ENCODE measurements at regions not wholly inside any gene's neighbourhood (a gene's known extent, or its start where the extent isn't known, plus 50 kb on each side); places are given as distances from the start of the nearest gene placed in this dataset.

- POLR2A ChIA-PET = no interaction called here
- no TSS peak for BruUV-seq (replicated peaks)
These were observed 1237.5 kb downstream of the ZPLD1 start for GRCh38 chr3:103672346-103672745.

GRCh38 chr3:103684904-103685303 lies 1250.1 kb downstream of the ZPLD1 start:
- no peaks in the 10 kb centered on the region for H3K4me1 ChIP-seq (ENCODE audit: control insufficient read depth, insufficient read depth, low read length)
- BruUV-seq (replicated peaks) = no TSS peak
- ChIA-PET CTCF (no interaction called here), RAD21 (ENCODE audit: unreplicated experiment) (no interaction called here), POLR2A (no interaction called here), SMC1A (ENCODE audit: uncharacterized antibody, unreplicated experiment) (interaction anchor here (1.4 kb wide), 1 partner anchor 12 kb away, joined by 3 read pairs; no protein-coding TSS in a partner anchor)
- no peaks in the 10 kb centered on the region for H3K36me3 ChIP-seq (ENCODE audit: control insufficient read depth in 2 of 2, insufficient read depth in 2 of 2, low read length in 1 of 2)
- H2AFZ ChIP-seq (ENCODE audit: control insufficient read depth, low read depth, low read length) = no peak overlapping the region
- no peaks in the 10 kb centered on the region for H4K20me1 ChIP-seq (ENCODE audit: control insufficient read depth, insufficient read depth)
- no peak overlapping the region for H3K4me2 ChIP-seq (ENCODE audit: control insufficient read depth, insufficient read depth)
- H3K9ac ChIP-seq (ENCODE audit: control insufficient read depth, insufficient read depth, low read length) = no peak overlapping the region
- H3K4me3 ChIP-seq = no peak overlapping the region
- WGBS (ENCODE audit: insufficient coverage, insufficient replicate concordance, low lambda C conversion rate, missing lambda C conversion rate) = 14% methylated on average over 4 of the region's 4 CpGs
- ATAC-seq (no peak), DNase-seq (ENCODE audit: low read depth, low spot score) (no peak), FAIRE-seq (no peak)
- TF ChIP-seq NFXL1 (IDR thresholded peaks at IDR 0.05; ENCODE audit: borderline replicate concordance) (no peak), PAX5 (IDR thresholded peaks at IDR 0.05; ENCODE audit: borderline replicate concordance, low read depth, low read length) (no peak), JUND (IDR thresholded peaks at IDR 0.05; ENCODE audit: low read depth, low read length) (no peak), EED (IDR thresholded peaks at IDR 0.05; ENCODE audit: low read depth) (no peak), NFYB (IDR thresholded peaks at IDR 0.05; ENCODE audit: insufficient read depth, low read depth, low read length) (no peak), KDM1A (IDR thresholded peaks at IDR 0.05; ENCODE audit: borderline replicate concordance) (no peak), FOS (IDR thresholded peaks at IDR 0.05; ENCODE audit: borderline replicate concordance, extremely low read depth, insufficient read length) (no peak), DPF2 (IDR thresholded peaks at IDR 0.05) (no peak), GABPA (IDR thresholded peaks at IDR 0.05; ENCODE audit: low read depth) (no peak), EGR1 (IDR thresholded peaks at IDR 0.05; ENCODE audit: borderline replicate concordance in 1 of 2, low read depth in 2 of 2, low read length in 2 of 2) (no peak)
- TF ChIP-seq, protein P1, sequence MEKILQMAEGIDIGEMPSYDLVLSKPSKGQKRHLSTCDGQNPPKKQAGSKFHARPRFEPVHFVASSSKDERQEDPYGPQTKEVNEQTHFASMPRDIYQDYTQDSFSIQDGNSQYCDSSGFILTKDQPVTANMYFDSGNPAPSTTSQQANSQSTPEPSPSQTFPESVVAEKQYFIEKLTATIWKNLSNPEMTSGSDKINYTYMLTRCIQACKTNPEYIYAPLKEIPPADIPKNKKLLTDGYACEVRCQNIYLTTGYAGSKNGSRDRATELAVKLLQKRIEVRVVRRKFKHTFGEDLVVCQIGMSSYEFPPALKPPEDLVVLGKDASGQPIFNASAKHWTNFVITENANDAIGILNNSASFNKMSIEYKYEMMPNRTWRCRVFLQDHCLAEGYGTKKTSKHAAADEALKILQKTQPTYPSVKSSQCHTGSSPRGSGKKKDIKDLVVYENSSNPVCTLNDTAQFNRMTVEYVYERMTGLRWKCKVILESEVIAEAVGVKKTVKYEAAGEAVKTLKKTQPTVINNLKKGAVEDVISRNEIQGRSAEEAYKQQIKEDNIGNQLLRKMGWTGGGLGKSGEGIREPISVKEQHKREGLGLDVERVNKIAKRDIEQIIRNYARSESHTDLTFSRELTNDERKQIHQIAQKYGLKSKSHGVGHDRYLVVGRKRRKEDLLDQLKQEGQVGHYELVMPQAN (conservative IDR thresholded peaks at IDR 0.05) = no peak
- TF ChIP-seq, protein P2, sequence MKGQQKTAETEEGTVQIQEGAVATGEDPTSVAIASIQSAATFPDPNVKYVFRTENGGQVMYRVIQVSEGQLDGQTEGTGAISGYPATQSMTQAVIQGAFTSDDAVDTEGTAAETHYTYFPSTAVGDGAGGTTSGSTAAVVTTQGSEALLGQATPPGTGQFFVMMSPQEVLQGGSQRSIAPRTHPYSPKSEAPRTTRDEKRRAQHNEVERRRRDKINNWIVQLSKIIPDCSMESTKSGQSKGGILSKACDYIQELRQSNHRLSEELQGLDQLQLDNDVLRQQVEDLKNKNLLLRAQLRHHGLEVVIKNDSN (IDR thresholded peaks at IDR 0.05; ENCODE audit: borderline replicate concordance, extremely low read length, insufficient read depth, low read depth, low read length) = no peak
- no peaks in the 10 kb centered on the region for H3K27me3 ChIP-seq (replicated peaks in 1 of 2; ENCODE audit: control insufficient read depth in 2 of 2, insufficient read depth in 2 of 2, low read length in 1 of 2)
- H3K9me3 ChIP-seq (replicated peaks; ENCODE audit: control insufficient read depth, insufficient read depth, low read length) = no peaks in the 10 kb centered on the region
- intact Hi-C loops (cut with micrococcal nuclease; ENCODE audit: unreplicated experiment) = no loop called here
- in situ Hi-C loops (cut with MboI) = no loop called here
- H3K27ac ChIP-seq (ENCODE audit: control insufficient read depth, insufficient read depth) = no peak overlapping the region
- H3K79me2 ChIP-seq (ENCODE audit: control insufficient read depth, insufficient read depth, low read length) = no peaks in the 10 kb centered on the region

More at GRCh38 chr3:103672346-103672745, 1237.5 kb downstream of the ZPLD1 start:
- WGBS (ENCODE audit: insufficient coverage, insufficient replicate concordance, low lambda C conversion rate, missing lambda C conversion rate) = 40% methylated on average over 2 of the region's 2 CpGs
- Histone ChIP-seq H3K27me3 (replicated peaks in 1 of 2; ENCODE audit: control insufficient read depth in 2 of 2, insufficient read depth in 2 of 2, low read length in 1 of 2) (no peaks in the 10 kb centered on the region), H3K4me1 (ENCODE audit: control insufficient read depth, insufficient read depth, low read length) (no peaks in the 10 kb centered on the region), H3K9ac (ENCODE audit: control insufficient read depth, insufficient read depth, low read length) (no peak overlapping the region), H4K20me1 (ENCODE audit: control insufficient read depth, insufficient read depth) (no peaks in the 10 kb centered on the region), H3K79me2 (ENCODE audit: control insufficient read depth, insufficient read depth, low read length) (no peaks in the 10 kb centered on the region), H3K9me3 (replicated peaks; ENCODE audit: control insufficient read depth, insufficient read depth, low read length) (no peaks in the 10 kb centered on the region), H2AFZ (ENCODE audit: control insufficient read depth, low read depth, low read length) (no peak overlapping the region), H3K4me2 (ENCODE audit: control insufficient read depth, insufficient read depth) (no peak overlapping the region), H3K36me3 (ENCODE audit: control insufficient read depth in 2 of 2, insufficient read depth in 2 of 2, low read length in 1 of 2) (no peaks in the 10 kb centered on the region), H3K4me3 (no peak overlapping the region), H3K27ac (ENCODE audit: control insufficient read depth, insufficient read depth) (no peak overlapping the region)
- SMC1A ChIA-PET (ENCODE audit: uncharacterized antibody, unreplicated experiment) = interaction anchor here (1.0 to 1.7 kb wide), 2 partner anchors 10 to 13 kb away, joined by 3 to 7 read pairs; no protein-coding TSS in a partner anchor
- RAD21 ChIA-PET (ENCODE audit: unreplicated experiment) = no interaction called here
- CTCF ChIA-PET = no interaction called here
- in situ Hi-C loops (cut with MboI) = no loop called here
- no peak for TF ChIP-seq FOXM1 (IDR thresholded peaks at IDR 0.05; ENCODE audit: low read depth, low read length)
- no peak for TF ChIP-seq NFYA (IDR thresholded peaks at IDR 0.05; ENCODE audit: borderline replicate concordance, low read depth, low read length)
- no peak for TF ChIP-seq LARP7 (IDR thresholded peaks at IDR 0.05)
- TF ChIP-seq EP300 (IDR thresholded peaks at IDR 0.05; ENCODE audit: borderline replicate concordance in 1 of 2, control insufficient read depth in 1 of 2, low read depth in 2 of 2, low read length in 2 of 2) = no peak
- TF ChIP-seq JUNB (IDR thresholded peaks at IDR 0.05) = no peak
- TF ChIP-seq KLF5 (IDR thresholded peaks at IDR 0.05; ENCODE audit: partially characterized antibody) = no peak
- no peak for TF ChIP-seq SMARCA5 (IDR thresholded peaks at IDR 0.05)
- no peak for TF ChIP-seq GABPA (IDR thresholded peaks at IDR 0.05; ENCODE audit: low read depth)
- intact Hi-C loops (cut with micrococcal nuclease; ENCODE audit: unreplicated experiment) = no loop called here
- FAIRE-seq (no peak), ATAC-seq (0 out of 3 replicates have a peak, but pooled peaks have one; percentile 27), DNase-seq (ENCODE audit: low read depth, low spot score) (no peak)
